ENCODE measurements at regions not wholly inside any gene's neighbourhood (a gene's known extent, or its start where the extent isn't known, plus 50 kb on each side); places are given as distances from the start of the nearest gene placed in this dataset.
"Not testable (repeated sequence)": the region's sequence is repeated elsewhere in the genome, so short reads cannot be mapped to it uniquely, and the experiment has no call there.

GRCh38 chr15:61336026-61336638, 107.0 kb upstream of the RORA start:
- no peak overlapping the region for H3K27ac ChIP-seq
- TF ChIP-seq CTCF (IDR thresholded peaks at IDR 0.05), result no peak
- no peak for TF ChIP-seq ZFX (IDR thresholded peaks at IDR 0.05; ENCODE audit: borderline replicate concordance)

GRCh38 chr15:61334714-61335113, 105.6 kb upstream of the RORA start:
- not testable (repeated sequence) for H3K27ac ChIP-seq

GRCh38 chr15:61331019-61331418, 101.9 kb upstream of the RORA start:
- H3K27ac ChIP-seq, result no peak overlapping the region
- TF ChIP-seq CTCF (IDR thresholded peaks at IDR 0.05) (no peak), ZFX (IDR thresholded peaks at IDR 0.05; ENCODE audit: borderline replicate concordance) (no peak)

GRCh38 chr15:61327019-61327631, 98.0 kb upstream of the RORA start:
- TF ChIP-seq CTCF (IDR thresholded peaks at IDR 0.05) (no peak), ZFX (IDR thresholded peaks at IDR 0.05; ENCODE audit: borderline replicate concordance) (no peak)

GRCh38 chr15:61319892-61320291, 90.8 kb upstream of the RORA start:
- no peak for TF ChIP-seq CTCF (IDR thresholded peaks at IDR 0.05)
- no peak for TF ChIP-seq ZFX (IDR thresholded peaks at IDR 0.05; ENCODE audit: borderline replicate concordance)

More at GRCh38 chr15:61327019-61327631, 98.0 kb upstream of the RORA start:
- H3K27ac ChIP-seq, result no peak overlapping the region

GRCh38 chr15:61318802-61319525, 89.9 kb upstream of the RORA start:
- TF ChIP-seq ZFX (IDR thresholded peaks at IDR 0.05; ENCODE audit: borderline replicate concordance), result no peak
- no peak for TF ChIP-seq CTCF (IDR thresholded peaks at IDR 0.05)
- H3K27ac ChIP-seq, result no peak overlapping the region

More at GRCh38 chr15:61319892-61320291, 90.8 kb upstream of the RORA start:
- H3K27ac ChIP-seq, result no peak overlapping the region

GRCh38 chr15:61318301-61318700, 89.2 kb upstream of the RORA start:
- TF ChIP-seq CTCF (IDR thresholded peaks at IDR 0.05) (no peak), ZFX (IDR thresholded peaks at IDR 0.05; ENCODE audit: borderline replicate concordance) (no peak)
- no peak overlapping the region for H3K27ac ChIP-seq
